Choroid plexus epithelial cell (primary cell): ENCODE measurements at regions not wholly inside any gene's neighbourhood (a gene's known extent, or its start where the extent isn't known, plus 50 kb on each side); places are given as distances from the start of the nearest gene placed in this dataset.

ENCODE experiments used
- DNase-seq: peaks from one replicate; pipeline ENCODE4 v3.0.0-alpha.2; 2010; ENCODE audit warnings: low read depth
- H3K4me3 ChIP-seq: 2 replicates; pipeline ENCODE4 v1.5.1; 2011; ENCODE audit warnings: low read depth, mild to moderate bottlenecking, control low read depth, low read length, moderate library complexity
- CTCF ChIP-seq: conservative IDR thresholded peaks from 2 replicates; pipeline ENCODE4 v1.5.1; 2011; ENCODE audit warnings: low read depth, mild to moderate bottlenecking, control low read depth, inconsistent platforms, low read length, moderate library complexity

- no peak for TF ChIP-seq CTCF
- no peak overlapping the region for H3K4me3 ChIP-seq
- DNase-seq: no peak
These were observed 261.2 kb upstream of the SHH start for GRCh38 chr7:156073366-156074052.

- no peak for TF ChIP-seq CTCF
- no peak for DNase-seq
- no peak overlapping the region for H3K4me3 ChIP-seq
These were observed 259.3 kb upstream of the SHH start for GRCh38 chr7:156071612-156072011.

GRCh38 chr7:156069891-156070290, 257.6 kb upstream of the SHH start:
- TF ChIP-seq CTCF: no peak
- no peak overlapping the region for H3K4me3 ChIP-seq
- no peak for DNase-seq

- no peak overlapping the region for H3K4me3 ChIP-seq
- DNase-seq: no peak
- TF ChIP-seq CTCF: no peak
These were observed 254.9 kb upstream of the SHH start for GRCh38 chr7:156067156-156067555.

- no peak for TF ChIP-seq CTCF
These were observed 253.1 kb upstream of the SHH start for GRCh38 chr7:156065400-156065799.

GRCh38 chr7:156064971-156065386, 252.7 kb upstream of the SHH start:
- H3K4me3 ChIP-seq: no peak overlapping the region
- peak; percentile 7 for DNase-seq
- no peak for TF ChIP-seq CTCF

More at GRCh38 chr7:156065400-156065799, 253.1 kb upstream of the SHH start:
- no peak overlapping the region for H3K4me3 ChIP-seq
- no peak for DNase-seq

GRCh38 chr7:156063241-156063810, 251.1 kb upstream of the SHH start:
- TF ChIP-seq CTCF: no peak
- DNase-seq: no peak
- no peak overlapping the region for H3K4me3 ChIP-seq
